ENCODE measurements at regions not wholly inside any gene's neighbourhood (a gene's known extent, or its start where the extent isn't known, plus 50 kb on each side); places are given as distances from the start of the nearest gene placed in this dataset.

DNA sequence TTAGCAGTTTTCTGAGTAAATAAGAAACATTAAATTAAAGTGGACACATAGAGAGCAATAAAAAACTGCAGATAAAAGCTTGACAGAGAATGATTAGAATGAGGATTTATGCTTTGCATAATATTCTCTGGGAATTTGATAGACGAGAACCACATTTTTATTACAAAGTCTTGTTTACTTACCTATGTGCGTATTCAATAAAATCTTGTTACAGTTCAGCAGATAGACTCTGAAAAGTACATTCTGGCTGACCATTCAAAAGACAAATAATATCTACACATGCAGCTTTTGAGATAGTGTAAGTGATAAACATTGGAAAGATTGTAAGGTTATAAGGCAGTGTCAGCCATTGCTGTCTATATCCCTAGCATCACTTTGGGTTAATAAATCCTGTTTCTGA lies 381.6 kb downstream of the NYAP2 start:
- TF ChIP-seq, protein P1, sequence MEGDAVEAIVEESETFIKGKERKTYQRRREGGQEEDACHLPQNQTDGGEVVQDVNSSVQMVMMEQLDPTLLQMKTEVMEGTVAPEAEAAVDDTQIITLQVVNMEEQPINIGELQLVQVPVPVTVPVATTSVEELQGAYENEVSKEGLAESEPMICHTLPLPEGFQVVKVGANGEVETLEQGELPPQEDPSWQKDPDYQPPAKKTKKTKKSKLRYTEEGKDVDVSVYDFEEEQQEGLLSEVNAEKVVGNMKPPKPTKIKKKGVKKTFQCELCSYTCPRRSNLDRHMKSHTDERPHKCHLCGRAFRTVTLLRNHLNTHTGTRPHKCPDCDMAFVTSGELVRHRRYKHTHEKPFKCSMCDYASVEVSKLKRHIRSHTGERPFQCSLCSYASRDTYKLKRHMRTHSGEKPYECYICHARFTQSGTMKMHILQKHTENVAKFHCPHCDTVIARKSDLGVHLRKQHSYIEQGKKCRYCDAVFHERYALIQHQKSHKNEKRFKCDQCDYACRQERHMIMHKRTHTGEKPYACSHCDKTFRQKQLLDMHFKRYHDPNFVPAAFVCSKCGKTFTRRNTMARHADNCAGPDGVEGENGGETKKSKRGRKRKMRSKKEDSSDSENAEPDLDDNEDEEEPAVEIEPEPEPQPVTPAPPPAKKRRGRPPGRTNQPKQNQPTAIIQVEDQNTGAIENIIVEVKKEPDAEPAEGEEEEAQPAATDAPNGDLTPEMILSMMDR (conservative IDR thresholded peaks at IDR 0.05) = no peak
- TF ChIP-seq ZFX (IDR thresholded peaks at IDR 0.05) = no peak
